ENCODE measurements at regions not wholly inside any gene's neighbourhood (a gene's known extent, or its start where the extent isn't known, plus 50 kb on each side); places are given as distances from the start of the nearest gene placed in this dataset.

- no peak for DNase-seq
- Histone ChIP-seq H3K9me3 (replicated peaks in 1 of 3) (no peaks in the 10 kb centered on the region), H3K4me1 (replicated peaks in 1 of 2) (no peaks in the 10 kb centered on the region), H3K36me3 (replicated peaks in 1 of 2) (no peaks in the 10 kb centered on the region), H3K27ac (no peak overlapping the region), H3K4me3 (no peak overlapping the region), H3K27me3 (no peaks in the 10 kb centered on the region)
- intact Hi-C loops (cut with DNase I) = no loop called here
- 53 to 61% (median 56%) methylated on average over 2 of the region's 2 CpGs for WGBS, 4 donors
- TF ChIP-seq POLR2A (IDR thresholded peaks at IDR 0.05) (no peak), CTCF (IDR thresholded peaks at IDR 0.05) (no peak)
Measured at GRCh38 chr13:23516702-23517101, 53.5 kb upstream of the TNFRSF19 start.

GRCh38 chr13:23518231-23518630 is 52.0 kb upstream of the TNFRSF19 start:
- no peak for DNase-seq
- intact Hi-C loops (cut with DNase I) = no loop called here
- Histone ChIP-seq H3K27ac (no peak overlapping the region), H3K36me3 (replicated peaks in 1 of 2) (no peaks in the 10 kb centered on the region), H3K4me1 (replicated peaks in 1 of 2) (no peaks in the 10 kb centered on the region), H3K9me3 (replicated peaks in 1 of 3) (no peaks in the 10 kb centered on the region), H3K27me3 (no peaks in the 10 kb centered on the region), H3K4me3 (no peak overlapping the region)
- no peak for TF ChIP-seq CTCF (IDR thresholded peaks at IDR 0.05)
- TF ChIP-seq POLR2A (IDR thresholded peaks at IDR 0.05) = no peak
- 88 to 94% (median 91%) methylated on average over 3 of the region's 3 CpGs for WGBS, 4 donors
